Kidney epithelial cell (primary cell): ENCODE measurements at regions not wholly inside any gene's neighbourhood (a gene's known extent, or its start where the extent isn't known, plus 50 kb on each side); places are given as distances from the start of the nearest gene placed in this dataset.

Experiments used
- DNase-seq: peaks from one replicate; pipeline ENCODE4 v3.0.0-alpha.2; 2010; ENCODE audit warnings: low read depth
- H3K27me3 ChIP-seq: 2 replicates; pipeline ENCODE4 v1.6.0; 2011; ENCODE audit warnings: low read length; ENCODE audit not compliant: control insufficient read depth, insufficient read depth
- H3K36me3 ChIP-seq: 2 replicates; pipeline ENCODE4 v1.5.1; 2011; ENCODE audit warnings: low read length; ENCODE audit not compliant: control insufficient read depth, insufficient read depth
- H3K4me3 ChIP-seq: 2 replicates; pipeline ENCODE4 v1.5.1; 2011; ENCODE audit warnings: low read depth, mild to moderate bottlenecking, control low read depth, low read length
- TF ChIP-seq, protein P1 (sequence below): IDR thresholded peaks from 2 replicates; pipeline ENCODE4 v1.5.1; 2011; ENCODE audit warnings: mild to moderate bottlenecking, moderate library complexity, low read length, control low read depth, inconsistent platforms; ENCODE audit not compliant: insufficient read depth, poor library complexity, severe bottlenecking

DNA sequence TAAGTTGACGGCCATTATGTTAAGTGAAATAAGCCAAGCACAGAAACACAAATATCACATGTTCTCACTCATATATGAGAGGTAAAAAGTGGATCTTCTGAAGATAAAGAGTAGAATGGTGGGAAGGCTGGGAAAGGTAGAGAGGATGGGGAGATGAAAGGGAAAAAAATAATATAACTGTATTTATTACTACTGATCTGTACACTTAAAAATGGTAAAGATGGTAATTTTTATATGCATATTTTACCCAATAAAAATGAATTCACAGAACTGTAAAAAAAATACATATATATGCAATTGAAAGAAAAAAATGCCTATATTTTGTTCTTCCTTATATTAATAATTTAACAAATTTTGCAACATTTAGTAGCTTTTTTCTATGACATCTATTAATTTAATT is 694.4 kb upstream of the MARCKS start:
- H3K36me3 ChIP-seq: no peaks in the 10 kb centered on the region
- H3K27me3 ChIP-seq: no peaks in the 10 kb centered on the region
- TF ChIP-seq, protein P1, sequence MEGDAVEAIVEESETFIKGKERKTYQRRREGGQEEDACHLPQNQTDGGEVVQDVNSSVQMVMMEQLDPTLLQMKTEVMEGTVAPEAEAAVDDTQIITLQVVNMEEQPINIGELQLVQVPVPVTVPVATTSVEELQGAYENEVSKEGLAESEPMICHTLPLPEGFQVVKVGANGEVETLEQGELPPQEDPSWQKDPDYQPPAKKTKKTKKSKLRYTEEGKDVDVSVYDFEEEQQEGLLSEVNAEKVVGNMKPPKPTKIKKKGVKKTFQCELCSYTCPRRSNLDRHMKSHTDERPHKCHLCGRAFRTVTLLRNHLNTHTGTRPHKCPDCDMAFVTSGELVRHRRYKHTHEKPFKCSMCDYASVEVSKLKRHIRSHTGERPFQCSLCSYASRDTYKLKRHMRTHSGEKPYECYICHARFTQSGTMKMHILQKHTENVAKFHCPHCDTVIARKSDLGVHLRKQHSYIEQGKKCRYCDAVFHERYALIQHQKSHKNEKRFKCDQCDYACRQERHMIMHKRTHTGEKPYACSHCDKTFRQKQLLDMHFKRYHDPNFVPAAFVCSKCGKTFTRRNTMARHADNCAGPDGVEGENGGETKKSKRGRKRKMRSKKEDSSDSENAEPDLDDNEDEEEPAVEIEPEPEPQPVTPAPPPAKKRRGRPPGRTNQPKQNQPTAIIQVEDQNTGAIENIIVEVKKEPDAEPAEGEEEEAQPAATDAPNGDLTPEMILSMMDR: no peak
- no peak for DNase-seq
- H3K4me3 ChIP-seq: no peak overlapping the region

DNA sequence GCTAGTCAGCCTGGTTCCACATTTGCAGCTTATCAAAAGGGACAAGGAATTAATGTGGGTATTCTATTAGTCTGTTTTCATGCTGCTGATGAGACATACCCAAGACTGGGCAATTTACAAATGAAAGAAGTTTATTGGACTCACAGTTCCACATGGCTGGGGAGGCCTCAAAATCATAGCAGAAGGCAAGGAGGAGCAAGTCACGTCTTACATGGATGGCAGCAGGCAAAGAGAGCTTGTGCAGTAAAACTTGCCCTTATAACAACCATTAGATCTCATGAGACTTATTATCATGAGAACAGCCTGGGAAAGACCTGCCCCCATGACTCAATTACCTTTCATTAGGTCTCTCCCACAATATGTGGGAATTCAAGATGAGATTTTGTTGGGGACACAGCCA is 689.1 kb upstream of the MARCKS start:
- no peak for DNase-seq
- H3K27me3 ChIP-seq: no peaks in the 10 kb centered on the region
- TF ChIP-seq, protein P1: no peak

DNA sequence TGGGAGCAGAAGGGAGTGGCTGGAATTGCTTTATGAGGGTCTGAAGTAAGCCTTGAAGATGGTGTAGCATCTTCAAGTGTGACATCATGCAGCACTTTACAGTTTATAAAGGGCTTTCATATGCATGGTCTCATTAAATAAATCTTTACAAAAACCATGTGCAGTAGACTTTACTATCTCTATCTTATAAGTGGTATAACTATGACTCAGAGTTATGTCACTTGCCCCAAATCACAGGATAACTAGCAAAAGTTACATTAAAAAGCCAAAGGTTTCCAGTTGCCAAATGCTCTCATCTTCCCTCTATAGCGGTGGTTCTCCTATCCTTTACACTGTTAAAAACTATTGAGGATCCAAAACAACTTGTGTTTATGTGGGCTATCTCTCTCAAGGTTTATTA is 687.7 kb upstream of the MARCKS start:
- H3K27me3 ChIP-seq: no peaks in the 10 kb centered on the region
- H3K36me3 ChIP-seq: no peaks in the 10 kb centered on the region
- TF ChIP-seq, protein P1: no peak
- no peak overlapping the region for H3K4me3 ChIP-seq
- no peak for DNase-seq

More for the DNA sequence above, 689.1 kb upstream of the MARCKS start:
- H3K4me3 ChIP-seq: no peak overlapping the region
- no peaks in the 10 kb centered on the region for H3K36me3 ChIP-seq

DNA sequence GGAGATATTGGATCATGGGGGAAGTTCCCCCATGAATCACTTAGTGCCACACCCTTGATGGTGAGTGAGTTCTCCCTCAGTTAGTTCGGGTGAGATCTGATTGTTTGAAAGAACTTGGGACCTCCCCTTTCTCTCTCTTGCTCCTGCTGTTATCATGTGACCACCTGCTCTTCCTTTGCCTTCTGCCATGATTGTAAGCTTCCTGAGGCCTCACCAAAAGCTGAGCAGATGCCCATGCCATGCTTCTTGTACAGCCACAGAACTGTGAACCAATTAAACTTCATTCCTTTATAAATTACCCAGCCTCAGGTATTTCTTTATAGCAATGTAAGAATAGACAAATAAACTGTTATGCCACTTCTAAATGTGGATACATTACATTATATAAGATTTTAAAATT is 686.7 kb upstream of the MARCKS start:
- Histone ChIP-seq H3K36me3 (no peaks in the 10 kb centered on the region), H3K4me3 (no peak overlapping the region), H3K27me3 (no peaks in the 10 kb centered on the region)
- no peak for DNase-seq
- TF ChIP-seq, protein P1: no peak

DNA sequence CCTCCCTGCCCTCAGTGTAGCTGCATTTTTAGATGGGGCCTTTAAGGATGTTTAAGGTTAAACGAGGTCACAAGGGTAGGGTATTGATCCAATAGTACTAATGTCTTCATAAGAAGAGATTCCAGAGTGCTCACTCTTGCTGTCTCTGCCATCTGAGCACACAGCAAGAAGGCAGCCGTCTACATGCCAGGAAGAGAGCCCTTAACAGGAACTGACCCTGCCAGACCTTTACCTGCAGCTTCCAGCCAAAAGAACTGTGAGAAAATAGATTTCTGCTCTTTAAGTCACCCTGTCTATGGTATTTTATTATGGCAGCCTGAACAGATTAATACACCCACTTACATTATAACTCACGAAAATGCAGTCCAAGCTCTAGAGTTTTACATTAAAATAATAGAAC is 685.3 kb upstream of the MARCKS start:
- H3K27me3 ChIP-seq: no peaks in the 10 kb centered on the region
- DNase-seq: no peak
- no peak overlapping the region for H3K4me3 ChIP-seq
- H3K36me3 ChIP-seq: no peaks in the 10 kb centered on the region
- TF ChIP-seq, protein P1: no peak

DNA sequence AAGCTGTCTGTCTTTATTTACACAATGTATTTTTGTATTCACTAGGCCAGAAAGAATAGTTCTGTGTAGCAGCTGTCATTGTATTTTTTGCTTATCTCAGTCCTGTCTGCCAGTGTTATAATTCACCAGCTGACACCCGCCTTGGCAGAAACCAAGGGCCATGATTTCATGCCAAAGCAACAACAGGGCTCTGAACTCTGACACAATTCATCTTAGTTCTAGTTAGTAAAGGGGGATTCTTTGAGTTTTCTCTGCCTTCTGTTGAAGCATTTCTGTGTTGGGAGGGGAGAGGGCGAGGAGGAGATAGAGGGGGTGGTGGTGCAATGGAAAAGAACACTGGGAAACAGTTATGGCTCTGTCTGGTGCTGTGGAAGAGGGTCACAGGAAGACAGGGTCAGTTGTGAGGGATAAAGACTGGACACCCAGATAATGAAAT is 684.6 kb upstream of the MARCKS start:
- Histone ChIP-seq H3K4me3 (no peak overlapping the region), H3K27me3 (no peaks in the 10 kb centered on the region), H3K36me3 (no peaks in the 10 kb centered on the region)
- TF ChIP-seq, protein P1: no peak
- DNase-seq: no peak
